ENCODE measurements at regions not wholly inside any gene's neighbourhood (a gene's known extent, or its start where the extent isn't known, plus 50 kb on each side); places are given as distances from the start of the nearest gene placed in this dataset.

GRCh38 chr5:110165366-110165765 is 475.6 kb downstream of the MAN2A1 start:
- no peak for DNase-seq (ENCODE audit: low spot score)
- no peaks in the 10 kb centered on the region for H3F3A ChIP-seq (ENCODE audit: low read depth)
- H3K9ac ChIP-seq = no peak overlapping the region
- H3K4me3 ChIP-seq = no peak overlapping the region
- H4K20me1 ChIP-seq (ENCODE audit: low read depth) = no peaks in the 10 kb centered on the region
- H3K9me3 ChIP-seq (ENCODE audit: low read depth) = peaks cover 2% of the 10 kb centered on the region
- H3K9me3 Mint-ChIP-seq = peaks cover 2% of the 10 kb centered on the region
- no peak overlapping the region for H3K4me2 ChIP-seq
- H3K79me2 ChIP-seq (ENCODE audit: low read depth) = no peaks in the 10 kb centered on the region
- H3K36me3 Mint-ChIP-seq = peaks cover under 1% of the 10 kb centered on the region
- H3K27ac Mint-ChIP-seq = no peak overlapping the region
- no peak overlapping the region for H2AFZ ChIP-seq (replicated peaks)
- H3K27ac ChIP-seq = no peak overlapping the region
- H3K4me1 Mint-ChIP-seq = peaks cover 9% of the 10 kb centered on the region
- no peaks in the 10 kb centered on the region for H3K27me3 ChIP-seq
- no peak overlapping the region for H3K4me3 Mint-ChIP-seq
- no peaks in the 10 kb centered on the region for H3K27me3 Mint-ChIP-seq (ENCODE audit: insufficient read depth, low read depth)
- no peaks in the 10 kb centered on the region for H3K36me3 ChIP-seq
- peaks cover 10% of the 10 kb centered on the region for H3K4me1 ChIP-seq
- TF ChIP-seq EZH2 (IDR thresholded peaks at IDR 0.05) = no peak
- TF ChIP-seq EZH2phosphoT487 (IDR thresholded peaks at IDR 0.05) = no peak
- TF ChIP-seq, protein P1, sequence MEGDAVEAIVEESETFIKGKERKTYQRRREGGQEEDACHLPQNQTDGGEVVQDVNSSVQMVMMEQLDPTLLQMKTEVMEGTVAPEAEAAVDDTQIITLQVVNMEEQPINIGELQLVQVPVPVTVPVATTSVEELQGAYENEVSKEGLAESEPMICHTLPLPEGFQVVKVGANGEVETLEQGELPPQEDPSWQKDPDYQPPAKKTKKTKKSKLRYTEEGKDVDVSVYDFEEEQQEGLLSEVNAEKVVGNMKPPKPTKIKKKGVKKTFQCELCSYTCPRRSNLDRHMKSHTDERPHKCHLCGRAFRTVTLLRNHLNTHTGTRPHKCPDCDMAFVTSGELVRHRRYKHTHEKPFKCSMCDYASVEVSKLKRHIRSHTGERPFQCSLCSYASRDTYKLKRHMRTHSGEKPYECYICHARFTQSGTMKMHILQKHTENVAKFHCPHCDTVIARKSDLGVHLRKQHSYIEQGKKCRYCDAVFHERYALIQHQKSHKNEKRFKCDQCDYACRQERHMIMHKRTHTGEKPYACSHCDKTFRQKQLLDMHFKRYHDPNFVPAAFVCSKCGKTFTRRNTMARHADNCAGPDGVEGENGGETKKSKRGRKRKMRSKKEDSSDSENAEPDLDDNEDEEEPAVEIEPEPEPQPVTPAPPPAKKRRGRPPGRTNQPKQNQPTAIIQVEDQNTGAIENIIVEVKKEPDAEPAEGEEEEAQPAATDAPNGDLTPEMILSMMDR (IDR thresholded peaks at IDR 0.05) = no peak

GRCh38 chr5:110167384-110167783 is 477.7 kb downstream of the MAN2A1 start:
- Histone ChIP-seq H3K9me3 (ENCODE audit: low read depth) (peaks cover 7% of the 10 kb centered on the region), H2AFZ (replicated peaks) (no peak overlapping the region), H3K27ac (no peak overlapping the region), H3K4me1 (no peaks in the 10 kb centered on the region), H3K27me3 (no peaks in the 10 kb centered on the region), H3K9ac (no peak overlapping the region), H4K20me1 (ENCODE audit: low read depth) (no peaks in the 10 kb centered on the region), H3K4me2 (no peak overlapping the region), H3K4me3 (no peak overlapping the region), H3K79me2 (ENCODE audit: low read depth) (no peaks in the 10 kb centered on the region), H3K36me3 (no peaks in the 10 kb centered on the region), H3F3A (ENCODE audit: low read depth) (no peaks in the 10 kb centered on the region)
- no peaks in the 10 kb centered on the region for H3K4me1 Mint-ChIP-seq
- H3K4me3 Mint-ChIP-seq = no peak overlapping the region
- peaks cover 4% of the 10 kb centered on the region for H3K36me3 Mint-ChIP-seq
- no peaks in the 10 kb centered on the region for H3K27me3 Mint-ChIP-seq (ENCODE audit: insufficient read depth, low read depth)
- H3K9me3 Mint-ChIP-seq = peaks cover 13% of the 10 kb centered on the region
- TF ChIP-seq, protein P1 (IDR thresholded peaks at IDR 0.05) = no peak
- TF ChIP-seq EZH2 (IDR thresholded peaks at IDR 0.05) (no peak), EZH2phosphoT487 (IDR thresholded peaks at IDR 0.05) (no peak)
- H3K27ac Mint-ChIP-seq = no peak overlapping the region
- no peak for DNase-seq (ENCODE audit: low spot score)

- H3K4me1 Mint-ChIP-seq = no peaks in the 10 kb centered on the region
- Histone ChIP-seq H3K9me3 (ENCODE audit: low read depth) (peaks cover 7% of the 10 kb centered on the region), H3K79me2 (ENCODE audit: low read depth) (no peaks in the 10 kb centered on the region), H4K20me1 (ENCODE audit: low read depth) (no peaks in the 10 kb centered on the region), H3K4me3 (no peak overlapping the region), H3K4me2 (no peak overlapping the region), H3K4me1 (no peaks in the 10 kb centered on the region), H3K27ac (no peak overlapping the region), H3K36me3 (no peaks in the 10 kb centered on the region), H3F3A (ENCODE audit: low read depth) (no peaks in the 10 kb centered on the region), H3K27me3 (no peaks in the 10 kb centered on the region), H2AFZ (replicated peaks) (no peak overlapping the region), H3K9ac (no peak overlapping the region)
- H3K36me3 Mint-ChIP-seq = peaks cover 4% of the 10 kb centered on the region
- H3K4me3 Mint-ChIP-seq = no peak overlapping the region
- DNase-seq (ENCODE audit: low spot score) = no peak
- TF ChIP-seq EZH2phosphoT487 (IDR thresholded peaks at IDR 0.05) = no peak
- TF ChIP-seq, protein P1 (IDR thresholded peaks at IDR 0.05) = no peak
- no peak for TF ChIP-seq EZH2 (IDR thresholded peaks at IDR 0.05)
- no peaks in the 10 kb centered on the region for H3K27me3 Mint-ChIP-seq (ENCODE audit: insufficient read depth, low read depth)
- H3K27ac Mint-ChIP-seq = no peak overlapping the region
- peaks cover 11% of the 10 kb centered on the region for H3K9me3 Mint-ChIP-seq
Observed at GRCh38 chr5:110169461-110169860, 479.7 kb downstream of the MAN2A1 start.

Data from neural progenitor cell (in vitro differentiated cells).